H54 (cell line): ENCODE measurements at regions not wholly inside any gene's neighbourhood (a gene's known extent, or its start where the extent isn't known, plus 50 kb on each side); places are given as distances from the start of the nearest gene placed in this dataset.
"Not testable (repeated sequence)": the region's sequence is repeated elsewhere in the genome, so short reads cannot be mapped to it uniquely, and the experiment has no call there.

Experiments
- DNase-seq: peaks from one replicate; pipeline ENCODE4 v3.0.0; 2011; ENCODE audit warnings: low spot score, mixed read lengths; ENCODE audit not compliant: insufficient read length
- FAIRE-seq: peaks from 3 replicates; lab custom pipeline; 2011; peaks lifted over from hg19 to GRCh38; lab: Jason Lieb, UNC
- POLR2A ChIP-seq: IDR thresholded peaks from 2 replicates; pipeline ENCODE4 v1.6.1; 2011; ENCODE audit warnings: low read depth, mild to moderate bottlenecking, low read length

GRCh38 chr2:176845718-176846117 lies 366.9 kb upstream of the HNRNPA3 start:
- no peak for TF ChIP-seq POLR2A
- DNase-seq (no peak), FAIRE-seq (no peak)

GRCh38 chr2:176847575-176847974 lies 365.0 kb upstream of the HNRNPA3 start:
- FAIRE-seq (no peak), DNase-seq (no peak)
- TF ChIP-seq POLR2A: no peak

GRCh38 chr2:176848844-176849243 lies 363.8 kb upstream of the HNRNPA3 start:
- TF ChIP-seq POLR2A: no peak
- no peak for FAIRE-seq
- DNase-seq: no peak

GRCh38 chr2:176851200-176851888 lies 361.2 kb upstream of the HNRNPA3 start:
- DNase-seq (no peak), FAIRE-seq (no peak)
- TF ChIP-seq POLR2A: no peak

- TF ChIP-seq POLR2A: no peak
- FAIRE-seq (no peak), DNase-seq (no peak)
Measured at GRCh38 chr2:176851889-176852483, 360.6 kb upstream of the HNRNPA3 start.

GRCh38 chr2:176852667-176853066 lies 359.9 kb upstream of the HNRNPA3 start:
- no peak for TF ChIP-seq POLR2A
- FAIRE-seq (no peak), DNase-seq (no peak)

GRCh38 chr2:176854062-176854461 lies 358.5 kb upstream of the HNRNPA3 start:
- FAIRE-seq: no peak

GRCh38 chr2:176854878-176855277 lies 357.7 kb upstream of the HNRNPA3 start:
- DNase-seq (no peak), FAIRE-seq (no peak)
- TF ChIP-seq POLR2A: no peak

More at GRCh38 chr2:176854062-176854461, 358.5 kb upstream of the HNRNPA3 start:
- no peak for TF ChIP-seq POLR2A
- no peak for DNase-seq

GRCh38 chr2:176856683-176857082 lies 355.9 kb upstream of the HNRNPA3 start:
- no peak for DNase-seq
- TF ChIP-seq POLR2A: no peak
- no peak for FAIRE-seq

GRCh38 chr2:176865336-176865735 lies 347.3 kb upstream of the HNRNPA3 start:
- TF ChIP-seq POLR2A: no peak
- FAIRE-seq (no peak), DNase-seq (no peak)

- no peak for FAIRE-seq
- no peak for TF ChIP-seq POLR2A
- no peak for DNase-seq
Measured at GRCh38 chr2:176872406-176872805, 340.2 kb upstream of the HNRNPA3 start.

GRCh38 chr2:176873403-176873802 lies 339.2 kb upstream of the HNRNPA3 start:
- FAIRE-seq (no peak), DNase-seq (no peak)
- TF ChIP-seq POLR2A: no peak

- FAIRE-seq (no peak), DNase-seq (no peak)
- no peak for TF ChIP-seq POLR2A
Measured at GRCh38 chr2:176876493-176877103, 336.0 kb upstream of the HNRNPA3 start.

GRCh38 chr2:176879426-176879995 lies 333.1 kb upstream of the HNRNPA3 start:
- no peak for TF ChIP-seq POLR2A
- DNase-seq: no peak
- no peak for FAIRE-seq

GRCh38 chr2:176882045-176882444 lies 330.5 kb upstream of the HNRNPA3 start:
- FAIRE-seq, DNase-seq: not testable (repeated sequence)
